NCI-H69 (cell line): ENCODE measurements at regions not wholly inside any gene's neighbourhood (a gene's known extent, or its start where the extent isn't known, plus 50 kb on each side); places are given as distances from the start of the nearest gene placed in this dataset.

Experiments
- DNase-seq: peaks from one replicate; lab custom pipeline; 2025; lab: John Stamatoyannopoulos, UW

DNA sequence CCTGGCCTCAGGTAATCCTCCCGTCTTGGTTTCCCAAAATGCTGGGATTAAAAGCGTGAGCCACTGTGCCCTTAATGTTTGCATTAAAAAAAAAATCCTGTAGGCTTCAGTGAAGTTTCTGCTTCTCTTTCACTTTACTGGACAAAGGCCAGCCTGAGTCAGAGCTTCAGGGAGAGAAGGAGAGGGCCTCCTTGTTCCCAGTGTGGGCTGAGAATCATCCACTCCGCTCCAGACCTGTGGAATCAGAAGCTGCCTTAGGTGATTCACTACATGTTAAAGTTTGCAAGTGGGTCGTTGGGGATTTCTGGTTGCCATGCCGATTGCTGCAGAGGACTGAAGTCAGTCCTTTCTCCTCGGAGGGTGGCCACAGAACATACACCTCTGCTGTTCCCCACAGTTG lies 113.3 kb upstream of the EEF1E1 start:
- DNase-seq: no peak

DNA sequence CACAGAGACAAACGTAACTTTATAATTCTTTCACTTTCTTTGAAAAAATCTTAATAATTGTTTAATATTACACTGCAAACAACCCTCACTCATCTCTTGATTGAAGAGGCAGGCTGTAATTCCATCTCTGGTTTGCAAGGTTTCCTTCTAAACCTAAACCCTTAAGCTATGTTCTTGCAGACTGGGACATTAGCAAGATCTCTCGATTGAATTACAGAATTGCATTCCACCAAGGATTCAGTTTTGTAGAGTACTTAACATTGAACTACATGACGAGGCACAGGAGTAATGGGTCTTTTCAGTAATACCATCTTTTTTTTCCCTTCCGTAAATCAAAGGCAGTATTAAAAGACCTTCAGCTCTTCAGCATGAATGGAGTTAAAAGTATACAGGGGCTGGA lies 111.6 kb upstream of the EEF1E1 start:
- no peak for DNase-seq

DNA sequence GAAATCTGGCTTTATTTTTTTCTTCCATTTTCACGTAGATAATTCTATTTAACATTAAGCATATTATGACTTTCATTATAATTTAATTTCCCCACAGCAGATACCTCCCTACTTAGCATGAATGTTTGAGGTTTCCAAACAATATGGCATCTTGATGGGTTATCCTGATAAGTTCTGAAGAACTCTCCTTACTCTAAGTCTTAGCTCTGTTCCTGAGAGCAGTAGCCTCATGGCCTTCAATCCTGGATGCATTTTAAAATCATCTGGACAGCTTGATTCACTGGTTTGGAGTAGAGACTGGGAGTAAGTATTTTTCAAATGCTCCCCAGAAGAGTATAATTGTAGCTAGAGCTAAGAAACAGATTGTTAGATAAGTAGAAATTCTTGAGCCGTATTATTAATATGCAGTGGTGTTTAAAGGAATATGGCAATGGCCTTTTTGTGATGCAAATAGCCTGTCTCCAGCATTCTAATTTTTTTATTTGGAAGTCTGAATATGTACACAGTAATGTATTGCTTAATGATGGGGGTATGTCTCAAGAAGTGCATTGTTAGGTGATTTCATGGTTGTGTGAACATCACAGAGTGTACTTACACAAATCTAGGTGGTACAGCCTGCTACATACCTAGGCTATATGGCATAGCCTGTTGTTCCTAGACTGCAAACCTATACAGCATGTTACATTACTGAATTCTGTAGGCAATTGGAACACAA lies 110.5 kb upstream of the EEF1E1 start:
- no peak for DNase-seq

DNA sequence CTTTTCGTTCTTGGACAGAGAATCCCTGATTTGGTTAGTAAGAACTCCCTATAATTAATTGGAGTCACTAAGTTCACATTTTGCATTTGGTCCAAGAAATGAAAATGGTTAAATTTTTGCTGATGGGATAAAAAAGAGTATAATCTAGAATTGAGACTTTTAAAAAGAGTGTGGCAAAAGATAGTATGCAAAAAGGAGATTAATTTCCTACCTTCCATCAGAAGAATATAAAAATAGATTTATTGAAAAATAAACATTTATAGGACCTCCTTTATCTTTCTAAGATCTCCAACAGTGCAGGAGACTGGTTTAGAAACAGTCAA lies 105.5 kb upstream of the EEF1E1 start:
- DNase-seq: no peak

DNA sequence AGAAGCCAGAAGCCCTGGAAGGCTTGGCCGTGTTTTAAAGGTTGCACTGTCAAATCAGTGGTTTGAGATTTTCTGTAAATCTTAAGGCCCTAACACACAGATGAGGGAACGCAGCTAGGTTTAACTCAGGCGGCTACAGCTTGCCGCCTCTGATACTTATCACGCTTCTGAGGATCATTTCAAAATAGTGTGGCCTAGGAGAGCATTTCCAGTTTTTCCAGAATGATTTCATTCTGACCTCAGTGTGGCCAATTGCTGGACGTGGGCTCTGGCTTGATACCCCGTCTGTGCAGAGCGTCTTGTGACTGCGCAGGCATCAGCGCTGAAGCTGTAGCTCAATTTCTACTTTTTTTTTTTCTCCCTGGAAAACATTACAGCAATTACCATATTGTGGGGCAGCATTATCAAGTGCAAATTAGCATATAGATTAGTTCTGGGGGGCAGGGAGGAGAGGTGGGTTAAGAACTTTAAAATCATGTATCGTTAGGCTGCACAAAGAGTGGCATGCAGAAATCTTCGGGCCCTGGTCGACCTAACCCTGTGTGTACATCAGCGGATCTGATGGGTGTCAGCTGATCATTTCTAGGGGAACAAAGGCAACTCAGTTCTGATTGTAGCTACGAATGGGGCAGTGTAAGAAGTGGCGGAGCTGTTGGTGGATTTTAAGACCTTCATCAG lies 105.0 kb upstream of the EEF1E1 start:
- no peak for DNase-seq

DNA sequence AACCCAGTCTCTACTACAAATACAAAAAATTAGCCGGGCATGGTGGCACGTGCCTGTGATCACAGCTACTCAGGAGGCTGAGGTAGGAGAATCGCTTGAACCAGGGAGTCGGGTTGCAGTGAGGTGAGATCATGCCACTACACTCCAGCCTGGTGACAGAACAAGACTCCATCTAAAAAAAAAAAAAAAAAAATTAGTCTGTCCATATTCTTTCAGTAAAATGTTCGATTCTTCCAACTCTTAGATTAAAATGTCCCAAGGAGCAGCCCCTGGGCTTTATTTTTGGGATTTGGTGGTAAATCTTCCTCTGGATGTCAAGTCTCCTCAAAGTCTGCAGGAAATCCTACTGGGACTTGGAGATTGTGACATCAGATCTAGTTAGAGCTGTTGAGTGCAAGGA lies 101.0 kb upstream of the EEF1E1 start:
- no peak for DNase-seq

DNA sequence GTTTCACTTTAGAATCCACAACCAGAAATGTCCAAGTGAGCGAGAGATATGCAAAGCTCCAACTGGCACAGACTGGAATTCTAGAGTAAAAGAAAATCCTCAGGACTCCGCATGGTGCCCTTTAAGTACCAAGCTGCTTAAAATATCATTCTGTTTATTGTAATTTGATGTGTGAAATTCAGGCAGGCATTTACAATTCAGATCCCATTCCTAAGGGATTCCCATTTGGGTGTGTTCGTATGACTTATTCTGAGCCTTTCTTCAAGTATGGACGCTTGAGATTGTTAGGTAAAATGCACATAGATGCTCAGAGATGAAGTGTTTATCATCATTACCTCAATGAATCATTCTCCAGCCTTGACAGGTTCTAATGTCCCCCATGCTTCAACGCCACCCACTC lies 99.3 kb upstream of the EEF1E1 start:
- no peak for DNase-seq

DNA sequence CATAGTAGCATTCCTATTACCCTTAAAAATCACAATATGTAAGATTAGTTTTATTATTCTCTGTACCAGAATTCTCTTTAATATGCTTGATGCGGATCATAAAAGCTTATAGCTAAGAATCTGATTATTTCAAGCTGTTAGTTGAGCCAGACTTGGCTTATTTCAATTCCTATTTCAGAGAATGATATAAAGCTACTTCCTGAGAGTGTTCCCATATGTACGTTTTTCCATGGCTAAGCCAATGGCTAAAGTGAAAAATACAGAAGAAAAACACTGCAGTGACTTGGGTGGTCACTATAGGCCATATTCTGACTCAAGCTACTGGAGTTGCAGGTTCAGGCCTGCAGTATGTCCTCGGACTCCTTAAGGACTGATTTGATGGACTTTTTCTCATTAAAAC lies 97.9 kb upstream of the EEF1E1 start:
- no peak for DNase-seq

DNA sequence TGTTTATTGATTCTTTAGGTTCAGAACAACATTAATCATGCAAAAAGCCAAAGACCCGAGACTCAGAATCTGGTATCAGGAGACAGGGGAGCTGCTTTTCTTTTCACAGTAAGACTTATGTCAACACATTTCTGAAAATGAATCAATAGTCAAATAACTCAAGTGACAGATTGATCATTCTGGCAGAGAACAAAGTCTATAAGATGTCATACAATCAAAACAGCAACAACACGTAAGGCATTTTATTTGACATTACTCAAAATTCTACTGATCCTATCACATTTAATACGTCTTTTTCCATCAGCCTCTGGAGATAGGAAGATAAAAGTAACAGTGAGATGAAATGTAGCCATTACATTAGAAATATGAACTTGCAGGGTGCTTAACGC lies 93.4 kb upstream of the EEF1E1 start:
- DNase-seq: no peak

DNA sequence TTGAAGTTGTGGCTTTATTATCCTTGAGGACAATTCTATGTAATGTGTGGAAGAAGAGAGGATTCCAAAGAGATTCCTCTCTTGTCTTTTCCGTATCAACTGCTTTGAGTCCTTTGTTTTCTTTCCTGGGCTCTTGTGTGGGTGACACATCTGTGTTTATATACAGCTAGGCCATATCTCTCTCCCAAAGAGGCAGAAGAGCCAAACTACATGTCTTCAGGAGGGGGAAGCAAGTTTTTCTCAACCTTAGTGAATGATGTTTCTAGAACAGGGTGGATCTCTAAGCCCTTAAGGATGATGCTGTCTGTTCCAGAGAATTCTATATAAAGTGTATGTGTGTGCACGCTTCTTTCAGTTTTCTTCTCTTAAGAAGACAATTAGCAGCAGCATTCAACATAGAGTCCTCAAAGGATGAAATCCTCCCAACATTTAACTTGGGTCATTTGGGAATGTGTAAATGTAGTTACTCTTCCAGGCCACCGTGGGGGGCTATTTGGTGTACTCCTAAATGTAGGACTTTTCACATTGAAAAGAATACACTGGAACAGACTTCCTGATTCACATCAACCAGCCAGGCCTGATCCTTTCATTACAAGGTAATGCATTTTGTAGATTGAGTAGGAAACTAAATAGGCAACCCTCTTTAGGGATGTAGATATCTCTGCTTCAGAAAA lies 92.8 kb upstream of the EEF1E1 start:
- DNase-seq: peak; percentile 72

DNA sequence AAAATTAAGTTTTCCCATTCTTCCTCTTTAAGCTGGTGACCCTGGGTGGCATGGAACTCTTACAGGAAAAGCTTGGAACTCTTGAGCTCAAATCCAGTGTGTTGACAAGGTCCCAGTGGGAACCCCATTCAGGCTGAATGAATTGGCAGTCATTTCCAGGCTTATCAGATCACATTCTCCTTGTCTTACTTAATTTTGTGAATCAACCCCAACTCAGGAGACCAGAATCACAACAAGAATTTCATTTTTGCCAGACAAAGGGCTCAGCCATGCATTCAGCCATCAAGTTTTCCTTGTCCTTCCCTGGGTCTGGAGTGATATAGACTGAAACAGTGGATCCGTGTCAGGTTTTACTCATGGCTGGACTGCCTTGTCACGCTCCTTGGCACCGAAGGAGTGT lies 92.1 kb upstream of the EEF1E1 start:
- DNase-seq: no peak

DNA sequence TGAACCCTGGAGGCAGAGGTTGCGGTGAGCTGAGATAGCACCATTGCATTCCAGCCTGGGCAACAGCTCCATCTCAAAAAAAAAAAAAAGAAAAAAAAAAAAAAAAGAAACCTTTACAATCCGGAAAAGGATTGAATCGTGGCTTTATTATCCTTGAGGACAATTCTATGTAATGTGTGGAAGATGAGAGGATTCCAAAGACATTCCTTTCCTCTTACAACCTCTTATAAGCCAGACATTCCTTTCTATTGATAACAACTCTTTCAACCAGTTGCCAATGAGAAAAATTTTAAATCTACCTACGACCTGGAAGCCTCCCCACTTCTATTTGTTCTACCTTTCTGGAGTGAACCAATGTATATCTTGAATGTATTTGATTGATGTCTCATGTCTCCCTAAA lies 91.2 kb upstream of the EEF1E1 start:
- DNase-seq: no peak

DNA sequence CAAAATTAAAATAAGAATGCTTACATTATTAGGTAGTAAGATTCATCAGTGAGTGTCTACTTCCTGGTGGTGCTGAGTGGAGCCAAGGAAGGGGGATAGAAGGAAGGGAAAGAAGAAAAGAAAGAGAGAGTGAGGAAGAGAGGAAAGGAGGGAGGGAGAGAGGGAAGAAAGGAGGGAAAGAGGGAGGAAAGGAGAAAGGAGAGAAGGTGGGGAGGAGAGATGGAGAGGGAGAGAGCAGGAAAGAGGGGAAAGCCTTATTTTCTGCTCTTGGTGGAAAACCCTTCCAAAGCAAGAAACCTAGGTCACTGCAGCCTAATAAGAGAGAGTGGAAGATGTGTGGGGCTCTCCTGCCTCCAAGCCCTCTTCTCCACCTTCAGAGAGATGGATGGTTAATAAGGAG lies 90.2 kb upstream of the EEF1E1 start:
- DNase-seq: no peak

DNA sequence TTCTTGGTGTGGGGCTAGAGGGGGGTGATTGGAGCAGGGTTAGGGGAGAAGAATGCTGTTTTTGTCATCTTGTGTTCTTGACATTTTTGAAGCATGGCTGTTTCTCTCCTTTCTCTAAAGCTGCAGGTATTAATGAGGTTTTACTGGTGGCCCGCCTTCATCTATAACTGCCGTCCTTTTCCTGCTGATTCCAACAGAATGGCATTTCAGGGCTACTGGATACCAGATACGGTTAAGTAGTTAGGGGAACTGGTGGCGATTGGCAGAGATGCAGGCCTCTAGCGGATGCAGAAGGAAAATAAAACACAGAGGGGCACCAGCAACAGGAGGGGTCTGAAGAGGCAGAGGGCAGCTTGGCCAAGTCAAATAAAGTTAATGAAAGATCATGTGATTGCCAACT lies 89.7 kb upstream of the EEF1E1 start:
- peak; percentile 14 for DNase-seq

DNA sequence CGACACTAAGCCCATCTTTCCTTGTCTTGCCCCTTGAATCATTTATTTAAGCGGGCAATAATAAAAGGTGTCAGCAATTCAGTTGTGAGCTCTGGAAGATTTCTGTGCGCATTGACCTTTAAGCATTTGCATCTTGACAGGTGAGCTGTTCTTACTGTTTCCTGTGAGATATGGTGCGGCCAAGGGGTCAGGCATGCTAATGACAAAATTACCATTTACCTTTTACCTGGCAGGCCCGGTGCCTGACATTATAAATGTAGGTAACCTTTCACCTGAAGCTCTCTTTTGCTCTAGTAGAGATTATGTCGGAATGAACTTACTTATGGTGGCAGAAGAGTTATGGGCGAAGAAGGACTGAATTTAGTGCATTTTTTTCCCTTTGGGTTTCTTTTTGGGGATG lies 89.3 kb upstream of the EEF1E1 start:
- peak; percentile 9 for DNase-seq

DNA sequence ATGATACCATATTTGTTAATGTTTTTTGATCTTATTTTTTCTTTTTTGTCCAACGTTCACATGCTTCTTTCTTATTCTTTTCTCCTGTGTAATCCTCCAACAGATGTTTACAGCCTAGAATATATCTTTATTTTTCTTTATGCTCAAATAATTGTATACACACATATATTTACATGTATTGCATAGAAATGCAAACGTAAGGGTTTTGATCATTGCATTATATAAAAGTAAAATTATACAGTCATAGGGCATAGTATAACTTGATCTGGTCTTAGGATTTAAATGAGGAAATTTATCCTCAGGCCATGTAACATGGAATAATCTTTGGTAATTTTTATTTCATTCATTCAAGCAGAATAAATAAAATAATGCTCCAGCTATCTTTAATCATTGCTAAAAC lies 84.9 kb upstream of the EEF1E1 start:
- DNase-seq: no peak

DNA sequence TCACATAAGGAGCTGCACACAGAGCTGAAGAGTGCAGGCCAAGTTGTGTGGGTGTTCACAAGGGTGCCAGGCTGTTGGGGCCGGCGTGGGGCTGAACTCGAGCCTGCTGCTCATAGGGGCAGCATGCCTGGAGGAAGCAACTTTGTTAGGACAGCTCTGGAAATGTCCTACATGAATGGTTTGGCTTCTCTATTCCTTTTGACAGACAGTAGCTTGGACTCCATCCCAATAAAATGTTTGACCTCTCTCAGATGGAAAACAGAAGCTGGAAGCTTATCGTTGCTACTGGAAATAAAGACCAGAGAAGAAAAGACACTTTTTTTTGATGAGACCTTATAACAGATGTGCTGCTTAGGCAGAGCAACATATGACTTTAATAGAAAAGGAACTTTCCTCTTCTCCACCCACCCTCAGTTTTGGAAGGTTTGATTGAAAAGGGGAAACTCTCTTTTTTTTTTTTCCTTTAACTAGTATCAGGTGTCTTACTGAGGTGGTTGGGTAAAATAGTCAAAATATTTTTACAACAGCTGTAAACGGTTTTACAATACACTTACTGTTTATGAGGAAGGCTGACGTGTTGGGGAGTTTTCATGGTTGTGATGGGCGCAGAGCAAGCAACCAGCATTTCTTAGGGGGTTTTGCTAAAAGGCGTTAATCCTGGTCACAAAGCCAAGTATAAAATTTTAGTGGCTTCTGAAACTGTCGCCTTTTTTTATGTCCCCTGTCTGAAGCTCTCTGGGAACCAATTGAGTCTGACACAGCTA lies 80.7 kb upstream of the EEF1E1 start:
- no peak for DNase-seq

DNA sequence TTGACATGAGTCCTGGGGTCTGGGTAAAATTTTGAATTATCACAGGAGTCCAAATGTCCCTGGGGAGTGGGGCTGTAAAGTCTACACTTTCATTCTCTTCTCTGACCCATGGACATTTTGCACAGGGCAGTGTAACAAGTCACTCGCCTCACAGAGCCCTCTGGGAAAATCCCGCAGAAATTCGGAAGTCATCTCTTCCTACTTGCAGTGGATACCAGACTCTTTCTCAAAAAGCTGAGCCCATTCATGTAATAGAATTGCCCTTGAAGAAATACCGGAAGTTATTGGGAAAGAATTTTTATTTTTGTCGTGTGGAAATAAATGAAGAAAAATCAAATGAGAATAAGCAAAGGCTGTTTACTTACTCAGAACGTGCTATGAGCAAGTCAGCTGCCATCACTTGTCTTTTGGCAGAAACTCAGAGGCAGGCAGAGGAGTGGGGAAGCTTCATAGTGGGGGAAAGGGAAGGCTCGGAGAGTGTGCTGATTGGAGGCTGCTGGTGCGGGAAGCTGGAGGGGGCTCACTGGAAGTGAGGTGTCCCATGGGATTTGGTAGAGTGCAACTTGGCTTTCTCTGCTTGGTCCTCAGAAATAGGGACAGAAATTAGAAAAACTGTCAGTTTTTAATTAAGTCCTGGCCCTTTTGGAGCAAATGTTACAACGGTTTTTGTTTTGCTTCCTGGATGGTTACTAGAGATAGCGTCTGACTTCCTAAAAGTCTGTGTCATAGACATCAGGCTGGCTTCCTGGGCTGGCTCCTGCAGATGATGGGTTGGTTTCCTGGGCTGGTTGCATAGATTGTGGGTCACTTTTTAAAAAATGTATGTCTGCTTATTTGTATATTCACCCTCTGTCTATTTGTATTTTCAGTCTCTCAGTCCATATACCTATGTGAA lies 79.8 kb upstream of the EEF1E1 start:
- DNase-seq: no peak

DNA sequence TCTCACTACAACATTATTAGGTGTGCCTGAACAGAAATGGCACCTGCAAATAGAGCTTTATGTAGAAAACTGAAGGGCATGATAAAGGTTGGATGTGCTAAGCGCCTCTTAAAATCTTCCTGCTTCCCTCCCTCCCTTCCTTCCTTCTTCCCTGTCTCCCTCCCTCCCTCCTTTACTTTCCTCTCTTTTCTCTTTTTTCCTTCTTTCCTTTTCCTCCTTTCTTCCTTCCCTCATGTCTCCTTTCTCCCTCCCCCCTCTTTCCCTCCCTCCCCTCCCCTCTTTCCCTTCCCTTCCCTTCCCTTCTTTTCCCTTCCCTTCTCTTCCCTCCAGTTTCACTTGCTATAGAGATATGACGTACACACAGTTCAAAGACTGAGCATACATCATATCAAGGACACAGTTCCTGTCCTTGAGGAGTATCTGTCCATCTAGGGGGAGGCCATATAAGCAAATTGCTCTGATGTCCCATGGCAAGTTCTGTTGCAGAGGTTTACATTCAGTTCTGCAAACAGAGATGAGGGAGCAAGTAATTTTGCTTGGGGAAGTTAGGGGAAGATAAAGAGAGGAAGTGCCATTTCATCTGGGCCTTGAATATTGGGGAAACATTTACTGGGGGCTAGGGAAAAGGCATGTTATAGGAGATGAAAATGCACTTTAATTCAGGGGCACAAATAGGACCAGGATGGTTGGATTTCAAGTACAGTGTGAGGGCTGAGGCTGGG lies 79.0 kb upstream of the EEF1E1 start:
- peak; percentile 30 for DNase-seq

DNA sequence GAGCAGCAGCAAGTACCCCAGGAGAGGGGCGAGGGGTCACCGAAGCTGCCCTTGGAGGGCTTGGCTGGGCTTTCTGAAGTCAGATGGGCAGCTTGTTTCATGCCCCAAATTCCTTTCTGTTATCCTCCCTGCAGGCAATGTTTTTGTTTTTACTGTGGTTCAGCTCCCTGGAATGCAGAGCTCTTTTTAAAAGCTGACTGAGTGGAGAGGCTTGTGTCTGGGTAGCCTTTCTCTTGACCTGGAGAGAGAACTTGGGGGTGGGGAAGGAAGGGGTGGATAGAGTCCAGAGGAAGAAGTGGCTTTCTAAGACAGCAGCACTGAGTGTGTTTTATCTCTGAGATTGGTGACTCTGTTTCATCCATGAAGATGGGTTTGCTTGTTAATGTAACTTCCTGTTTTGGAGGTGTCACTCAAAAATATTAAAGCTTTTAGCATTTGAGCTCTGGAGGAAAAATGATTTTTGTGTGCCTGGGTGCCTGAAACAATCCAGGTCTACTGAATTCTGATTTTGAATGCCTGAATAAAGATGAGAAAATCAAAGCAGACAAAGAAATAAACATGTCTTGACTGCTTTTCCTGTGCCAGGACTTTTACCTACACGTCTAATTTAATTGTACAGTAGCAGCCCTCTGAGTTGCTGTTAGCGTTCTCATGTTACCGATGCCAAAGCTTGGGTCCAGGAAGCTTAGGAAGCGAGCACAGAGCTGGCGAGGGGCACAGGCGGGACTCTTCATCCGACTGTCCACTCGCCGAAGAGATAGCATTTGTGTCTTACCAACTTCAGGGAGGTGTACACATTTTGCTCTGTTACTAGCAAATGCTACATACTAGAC lies 78.2 kb upstream of the EEF1E1 start:
- DNase-seq: peak; percentile 75
